ENCODE measurements at regions not wholly inside any gene's neighbourhood (a gene's known extent, or its start where the extent isn't known, plus 50 kb on each side); places are given as distances from the start of the nearest gene placed in this dataset.

GRCh38 chr14:106487600-106487999 is 961.2 kb downstream of the TMEM121 start:
- Histone ChIP-seq H3K4me3 (ENCODE audit: extremely low read depth, insufficient read depth, low read length, poor library complexity, severe bottlenecking) (no peak overlapping the region), H3K36me3 (ENCODE audit: control insufficient read depth, insufficient read depth, low read length) (no peaks in the 10 kb centered on the region), H3K4me1 (ENCODE audit: control insufficient read depth, insufficient read depth, low read length, poor library complexity, severe bottlenecking) (no peaks in the 10 kb centered on the region), H3K27ac (ENCODE audit: low read depth, low read length, severe bottlenecking) (no peak overlapping the region), H3K9me3 (ENCODE audit: control insufficient read depth, low read length) (peaks cover 59% of the 10 kb centered on the region)
- WGBS, 2 experiments (ENCODE audit: insufficient coverage in 2 of 2): no CpG with 5 or more reads among the region's 2 CpGs

- Histone ChIP-seq H3K27ac (ENCODE audit: low read depth, low read length, severe bottlenecking) (no peak overlapping the region), H3K4me1 (ENCODE audit: control insufficient read depth, insufficient read depth, low read length, poor library complexity, severe bottlenecking) (no peaks in the 10 kb centered on the region), H3K36me3 (ENCODE audit: control insufficient read depth, insufficient read depth, low read length) (no peaks in the 10 kb centered on the region), H3K9me3 (ENCODE audit: control insufficient read depth, low read length) (peaks cover 59% of the 10 kb centered on the region), H3K4me3 (ENCODE audit: extremely low read depth, insufficient read depth, low read length, poor library complexity, severe bottlenecking) (no peak overlapping the region)
- WGBS, 2 experiments (ENCODE audit: insufficient coverage in 2 of 2): no CpG with 5 or more reads among the region's 1 CpG
These were observed 961.9 kb downstream of the TMEM121 start for GRCh38 chr14:106488291-106488690.

GRCh38 chr14:106489112-106489881 is 962.9 kb downstream of the TMEM121 start:
- 7% methylated on average over 2 of the region's 8 CpGs; no CpG with 5 or more reads in 1 of the 2 experiments for WGBS, 2 experiments (ENCODE audit: insufficient coverage in 2 of 2)
- Histone ChIP-seq H3K9me3 (ENCODE audit: control insufficient read depth, low read length) (peaks cover 59% of the 10 kb centered on the region), H3K36me3 (ENCODE audit: control insufficient read depth, insufficient read depth, low read length) (no peaks in the 10 kb centered on the region), H3K4me1 (ENCODE audit: control insufficient read depth, insufficient read depth, low read length, poor library complexity, severe bottlenecking) (no peaks in the 10 kb centered on the region), H3K4me3 (ENCODE audit: extremely low read depth, insufficient read depth, low read length, poor library complexity, severe bottlenecking) (no peak overlapping the region), H3K27ac (ENCODE audit: low read depth, low read length, severe bottlenecking) (no peak overlapping the region)

DNA sequence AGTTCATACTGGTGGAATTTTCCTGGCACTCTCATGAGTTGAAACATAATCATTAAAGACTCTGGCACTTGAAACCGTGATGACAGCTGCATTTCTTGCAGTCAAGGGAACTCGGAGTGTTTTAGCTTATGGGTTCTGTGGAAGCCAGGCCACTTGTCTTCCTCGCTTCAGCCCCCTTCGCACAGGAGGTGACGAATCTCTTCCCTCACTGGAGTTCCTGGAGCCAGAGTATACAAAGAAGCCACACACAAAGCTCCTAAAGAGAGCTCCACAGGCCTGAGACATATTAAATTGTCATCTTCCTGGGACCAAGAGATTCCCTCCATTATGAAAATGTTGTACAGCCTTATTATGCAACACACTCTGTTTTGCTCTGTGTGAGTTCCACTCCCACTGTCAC is 964.1 kb downstream of the TMEM121 start:
- Histone ChIP-seq H3K36me3 (ENCODE audit: control insufficient read depth, insufficient read depth, low read length) (no peaks in the 10 kb centered on the region), H3K4me1 (ENCODE audit: control insufficient read depth, insufficient read depth, low read length, poor library complexity, severe bottlenecking) (no peaks in the 10 kb centered on the region), H3K4me3 (ENCODE audit: extremely low read depth, insufficient read depth, low read length, poor library complexity, severe bottlenecking) (no peak overlapping the region), H3K9me3 (ENCODE audit: control insufficient read depth, low read length) (peaks cover 59% of the 10 kb centered on the region), H3K27ac (ENCODE audit: low read depth, low read length, severe bottlenecking) (no peak overlapping the region)
- 53 to 69% methylated on average over 5 of the region's 5 CpGs for WGBS, 2 experiments (ENCODE audit: insufficient coverage in 2 of 2)

GRCh38 chr14:106491851-106492250 is 965.5 kb downstream of the TMEM121 start:
- Histone ChIP-seq H3K4me1 (ENCODE audit: control insufficient read depth, insufficient read depth, low read length, poor library complexity, severe bottlenecking) (no peaks in the 10 kb centered on the region), H3K27ac (ENCODE audit: low read depth, low read length, severe bottlenecking) (no peak overlapping the region), H3K36me3 (ENCODE audit: control insufficient read depth, insufficient read depth, low read length) (no peaks in the 10 kb centered on the region), H3K4me3 (ENCODE audit: extremely low read depth, insufficient read depth, low read length, poor library complexity, severe bottlenecking) (no peak overlapping the region), H3K9me3 (ENCODE audit: control insufficient read depth, low read length) (peaks cover 51% of the 10 kb centered on the region)
- 67 to 90% methylated on average over 2 to 8 of the region's 9 CpGs for WGBS, 2 experiments (ENCODE audit: insufficient coverage in 2 of 2)

- Histone ChIP-seq H3K4me1 (ENCODE audit: control insufficient read depth, insufficient read depth, low read length, poor library complexity, severe bottlenecking) (no peaks in the 10 kb centered on the region), H3K27ac (ENCODE audit: low read depth, low read length, severe bottlenecking) (no peak overlapping the region), H3K9me3 (ENCODE audit: control insufficient read depth, low read length) (peaks cover 40% of the 10 kb centered on the region), H3K36me3 (ENCODE audit: control insufficient read depth, insufficient read depth, low read length) (no peaks in the 10 kb centered on the region), H3K4me3 (ENCODE audit: extremely low read depth, insufficient read depth, low read length, poor library complexity, severe bottlenecking) (no peak overlapping the region)
- 8 to 26% methylated on average over 2 of the region's 3 CpGs for WGBS, 2 experiments (ENCODE audit: insufficient coverage in 2 of 2)
These were observed 967.8 kb downstream of the TMEM121 start for GRCh38 chr14:106493962-106494823.

- H3K4me3 ChIP-seq (ENCODE audit: extremely low read depth, insufficient read depth, low read length, poor library complexity, severe bottlenecking): no peak overlapping the region
- no peaks in the 10 kb centered on the region for H3K4me1 ChIP-seq (ENCODE audit: control insufficient read depth, insufficient read depth, low read length, poor library complexity, severe bottlenecking)
- no peaks in the 10 kb centered on the region for H3K36me3 ChIP-seq (ENCODE audit: control insufficient read depth, insufficient read depth, low read length)
- H3K27ac ChIP-seq (ENCODE audit: low read depth, low read length, severe bottlenecking): no peak overlapping the region
- no CpG with 5 or more reads among the region's 1 CpG for WGBS, 2 experiments (ENCODE audit: insufficient coverage in 2 of 2)
- H3K9me3 ChIP-seq (ENCODE audit: control insufficient read depth, low read length): peaks cover 53% of the 10 kb centered on the region
These were observed 974.2 kb downstream of the TMEM121 start for GRCh38 chr14:106500571-106500970.

DNA sequence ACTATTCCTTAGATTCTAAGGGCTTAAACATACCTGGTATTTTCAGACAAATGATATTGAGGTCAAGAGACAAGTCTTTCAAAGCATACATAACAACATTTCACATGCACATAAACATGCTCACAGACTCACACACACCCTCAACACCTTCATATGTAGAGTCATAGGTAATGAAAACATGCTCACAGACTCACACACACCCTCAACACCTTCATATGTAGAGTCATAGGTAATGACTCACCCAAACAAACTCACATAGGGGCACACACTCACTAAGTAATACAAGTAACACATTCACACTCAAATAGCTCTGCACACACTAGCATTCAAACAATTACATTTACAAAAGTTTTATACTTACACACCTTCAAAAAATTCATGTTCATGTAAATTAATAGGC is 975.5 kb downstream of the TMEM121 start:
- H3K27ac ChIP-seq (ENCODE audit: low read depth, low read length, severe bottlenecking): no peak overlapping the region
- H3K9me3 ChIP-seq (ENCODE audit: control insufficient read depth, low read length): peaks cover 66% of the 10 kb centered on the region
- H3K36me3 ChIP-seq (ENCODE audit: control insufficient read depth, insufficient read depth, low read length): no peaks in the 10 kb centered on the region
- H3K4me1 ChIP-seq (ENCODE audit: control insufficient read depth, insufficient read depth, low read length, poor library complexity, severe bottlenecking): no peaks in the 10 kb centered on the region
- H3K4me3 ChIP-seq (ENCODE audit: extremely low read depth, insufficient read depth, low read length, poor library complexity, severe bottlenecking): no peak overlapping the region

DNA sequence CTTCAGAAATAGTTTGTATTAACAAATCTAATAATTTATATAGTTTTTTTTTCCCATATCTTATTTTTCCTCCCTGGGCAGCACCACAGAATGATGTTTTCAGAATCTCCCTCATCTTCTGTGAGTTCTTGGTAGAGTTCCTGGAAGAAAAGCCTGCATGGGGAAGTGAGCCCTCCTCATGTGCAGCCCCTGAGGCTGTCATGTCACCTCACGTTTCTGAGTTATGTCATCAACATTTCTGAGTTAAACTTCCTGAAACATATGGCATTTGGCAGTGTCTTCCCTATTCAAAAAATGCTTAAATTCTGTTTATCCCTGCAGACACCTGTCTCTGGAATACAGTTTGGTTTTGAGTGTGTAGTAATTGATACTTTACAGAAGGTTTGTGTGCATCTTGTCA is 979.0 kb downstream of the TMEM121 start:
- Histone ChIP-seq H3K9me3 (ENCODE audit: control insufficient read depth, low read length) (peaks cover 68% of the 10 kb centered on the region), H3K4me1 (ENCODE audit: control insufficient read depth, insufficient read depth, low read length, poor library complexity, severe bottlenecking) (no peaks in the 10 kb centered on the region), H3K36me3 (ENCODE audit: control insufficient read depth, insufficient read depth, low read length) (no peaks in the 10 kb centered on the region), H3K27ac (ENCODE audit: low read depth, low read length, severe bottlenecking) (no peak overlapping the region), H3K4me3 (ENCODE audit: extremely low read depth, insufficient read depth, low read length, poor library complexity, severe bottlenecking) (no peak overlapping the region)
- 10 to 17% methylated on average over 1 of the region's 1 CpG for WGBS, 2 experiments (ENCODE audit: insufficient coverage in 2 of 2)

GRCh38 chr14:106506881-106507305 is 980.5 kb downstream of the TMEM121 start:
- H3K27ac ChIP-seq (ENCODE audit: low read depth, low read length, severe bottlenecking): no peak overlapping the region
- peaks cover 74% of the 10 kb centered on the region for H3K9me3 ChIP-seq (ENCODE audit: control insufficient read depth, low read length)
- 67 to 76% methylated on average over 3 to 5 of the region's 8 CpGs for WGBS, 2 experiments (ENCODE audit: insufficient coverage in 2 of 2)
- H3K36me3 ChIP-seq (ENCODE audit: control insufficient read depth, insufficient read depth, low read length): no peaks in the 10 kb centered on the region
- no peaks in the 10 kb centered on the region for H3K4me1 ChIP-seq (ENCODE audit: control insufficient read depth, insufficient read depth, low read length, poor library complexity, severe bottlenecking)
- H3K4me3 ChIP-seq (ENCODE audit: extremely low read depth, insufficient read depth, low read length, poor library complexity, severe bottlenecking): no peak overlapping the region

DNA sequence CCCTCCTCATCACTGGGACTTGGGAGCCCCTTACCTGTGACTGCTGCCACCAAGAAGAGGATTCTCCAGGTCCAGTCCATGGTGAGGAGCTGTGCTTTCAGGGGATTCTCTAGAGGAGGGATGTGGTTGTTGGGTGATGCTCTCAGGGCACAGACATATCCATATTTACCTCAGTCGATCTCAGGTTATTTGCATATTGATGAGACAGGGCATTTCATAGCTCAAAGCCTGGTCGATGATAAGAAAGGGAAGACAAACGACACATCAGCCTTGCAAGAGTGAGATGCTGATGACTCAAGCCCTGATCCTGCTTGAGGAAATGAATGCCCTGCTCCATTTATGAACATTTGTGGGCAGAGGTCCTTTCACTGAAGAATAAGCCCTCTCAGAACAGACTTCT is 981.0 kb downstream of the TMEM121 start:
- Histone ChIP-seq H3K36me3 (ENCODE audit: control insufficient read depth, insufficient read depth, low read length) (no peaks in the 10 kb centered on the region), H3K4me3 (ENCODE audit: extremely low read depth, insufficient read depth, low read length, poor library complexity, severe bottlenecking) (no peak overlapping the region), H3K9me3 (ENCODE audit: control insufficient read depth, low read length) (peaks cover 74% of the 10 kb centered on the region), H3K27ac (ENCODE audit: low read depth, low read length, severe bottlenecking) (no peak overlapping the region), H3K4me1 (ENCODE audit: control insufficient read depth, insufficient read depth, low read length, poor library complexity, severe bottlenecking) (no peaks in the 10 kb centered on the region)
- 50 to 72% methylated on average over 2 to 3 of the region's 3 CpGs for WGBS, 2 experiments (ENCODE audit: insufficient coverage in 2 of 2)
